IMR-90 (cell line): ENCODE measurements at regions not wholly inside any gene's neighbourhood (a gene's known extent, or its start where the extent isn't known, plus 50 kb on each side); places are given as distances from the start of the nearest gene placed in this dataset.
"Not testable (repeated sequence)": the region's sequence is repeated elsewhere in the genome, so short reads cannot be mapped to it uniquely, and the experiment has no call there.

Experiments
- ATAC-seq: fragments of 200-7000 bp; cut with Tn5 transposase; 2 replicates; pipeline ENCODE4 v1.9.1; 2020; ENCODE audit warnings: low read depth, mild to moderate bottlenecking, moderate library complexity
- BruUV-seq: library from RNA; stranded (reverse); fragments of 400-500 nt; replicated peaks from 2 replicates; lab custom pipeline; 2021; lab: Mats Ljungman, UMichigan
- CTCF ChIA-PET: fragments of 300-600 bp; formaldehyde crosslinking; extraction: SDS; loops from one replicate; lab custom pipeline; 2021; ENCODE audit warnings: antibody characterized with exemption; lab: Yijun Ruan, JAX
- POLR2A ChIA-PET: fragments of 300-600 bp; sonication (Branson Sonifier 250); formaldehyde crosslinking; loops from one replicate; lab custom pipeline; 2022; ENCODE audit warnings: antibody characterized with exemption; ENCODE audit not compliant: unreplicated experiment; lab: Charles Lee
- DNase-seq: peaks from one replicate; pipeline ENCODE4 v3.0.0; 2013
- H2AFZ ChIP-seq: replicated peaks from 2 replicates; pipeline ENCODE3; 2013; ENCODE audit warnings: low read length, mild to moderate bottlenecking; ENCODE audit not compliant: poor library complexity
- H2AK5ac ChIP-seq: 2 replicates; pipeline ENCODE4 v1.6.1; 2013; ENCODE audit warnings: low read depth, low read length, inconsistent platforms
- H2AK9ac ChIP-seq: replicated peaks from 2 replicates; pipeline ENCODE3; 2013; ENCODE audit warnings: mild to moderate bottlenecking, low read depth, low read length, moderate library complexity; ENCODE audit not compliant: poor library complexity
- H2BK120ac ChIP-seq: 2 replicates; pipeline ENCODE4 v1.6.1; 2013; ENCODE audit warnings: low read depth, low read length, inconsistent platforms
- H2BK15ac ChIP-seq: 3 replicates; pipeline ENCODE4 v1.6.1; 2013; ENCODE audit warnings: low read depth, low read length, inconsistent platforms
- H2BK20ac ChIP-seq: 2 replicates; pipeline ENCODE4 v1.6.1; 2013; ENCODE audit warnings: low read depth, mild to moderate bottlenecking, inconsistent platforms, low read length, moderate library complexity
- H2BK5ac ChIP-seq: 2 replicates; pipeline ENCODE4 v1.6.1; 2013; ENCODE audit warnings: mild to moderate bottlenecking, low read depth, low read length, inconsistent platforms; ENCODE audit not compliant: poor library complexity, severe bottlenecking
- H3K14ac ChIP-seq: replicated peaks from 2 replicates; pipeline ENCODE4 v1.6.1; 2013; ENCODE audit warnings: low read depth, low read length, inconsistent platforms
- H3K18ac ChIP-seq: 2 replicates; pipeline ENCODE4 v1.6.1; 2013; ENCODE audit warnings: low read depth, low read length, control low read depth
- H3K23ac ChIP-seq: 2 replicates; pipeline ENCODE4 v1.6.1; 2013; ENCODE audit warnings: low read depth, low read length, inconsistent platforms
- H3K27ac ChIP-seq: 2 replicates; pipeline ENCODE4 v1.5.1; 2013; ENCODE audit warnings: mild to moderate bottlenecking, control low read depth, low read length; ENCODE audit not compliant: insufficient read depth
- H3K27me3 ChIP-seq: 2 replicates; pipeline ENCODE4 v1.6.1; 2013; ENCODE audit warnings: low read length; ENCODE audit not compliant: control insufficient read depth, insufficient read depth
- H3K36me3 ChIP-seq: 2 replicates; pipeline ENCODE4 v1.6.1; 2013; ENCODE audit warnings: low read length, mixed read lengths; ENCODE audit not compliant: control insufficient read depth, insufficient read depth
- H3K4ac ChIP-seq: 2 replicates; pipeline ENCODE4 v1.6.1; 2013; ENCODE audit warnings: low read depth, low read length, inconsistent platforms
- H3K4me1 ChIP-seq: 2 replicates; pipeline ENCODE4 v1.6.1; 2013; ENCODE audit warnings: low read length, mixed read lengths; ENCODE audit not compliant: control insufficient read depth, insufficient read depth
- H3K4me2 ChIP-seq: 2 replicates; pipeline ENCODE4 v1.6.1; 2013; ENCODE audit warnings: low read depth, mild to moderate bottlenecking, control low read depth, low read length, moderate library complexity
- H3K4me3 ChIP-seq: 2 replicates; pipeline ENCODE4 v1.5.1; 2013; ENCODE audit warnings: low read depth, mild to moderate bottlenecking, control low read depth, low read length, moderate library complexity; ENCODE audit not compliant: insufficient read depth
- H3K56ac ChIP-seq: 2 replicates; pipeline ENCODE4 v1.6.1; 2013; ENCODE audit warnings: low read length, inconsistent platforms; ENCODE audit not compliant: insufficient read depth; ENCODE audit errors: extremely low read depth
- H3K79me1 ChIP-seq, 2 experiments: 2 replicates each; pipeline ENCODE4 v1.6.1; 2013; ENCODE audit warnings: low read length in 2 of 2, inconsistent platforms in 1 of 2, low read depth in 1 of 2
- H3K9ac ChIP-seq: 2 replicates; pipeline ENCODE4 v1.6.1; 2013; ENCODE audit warnings: low read depth, low read length, control low read depth
- H3K9me1 ChIP-seq: 2 replicates; pipeline ENCODE4 v1.6.1; 2013; ENCODE audit warnings: low read length, inconsistent platforms; ENCODE audit not compliant: insufficient read depth
- H3K9me3 ChIP-seq: 2 replicates; pipeline ENCODE4 v1.6.1; 2013; ENCODE audit warnings: low read length; ENCODE audit not compliant: control insufficient read depth, insufficient read depth
- H4K20me1 ChIP-seq: 2 replicates; pipeline ENCODE4 v1.6.1; 2013; ENCODE audit warnings: low read length, inconsistent platforms; ENCODE audit not compliant: insufficient read depth
- H4K5ac ChIP-seq: 2 replicates; pipeline ENCODE4 v1.6.1; 2013; ENCODE audit warnings: mild to moderate bottlenecking, low read depth, low read length, control low read depth
- H4K8ac ChIP-seq, 2 experiments: 2 replicates each; pipeline ENCODE4 v1.6.1; 2013; ENCODE audit warnings: low read depth in 2 of 2, low read length in 2 of 2, control low read depth in 1 of 2, inconsistent platforms in 1 of 2
- H4K91ac ChIP-seq: 2 replicates; pipeline ENCODE4 v1.6.1; 2013; ENCODE audit warnings: low read depth, low read length, inconsistent platforms; ENCODE audit not compliant: insufficient read depth
- WGBS, 2 experiments: methylation state at CpG; one replicate each; pipeline versions ENCODE4 v1.1.5 to v1.1.7; 2013; ENCODE audit warnings: missing lambda C conversion rate in 2 of 2; ENCODE audit not compliant: insufficient read length in 1 of 2; ENCODE audit errors: extremely low coverage in 2 of 2; 5-methylcytosine and 5-hydroxymethylcytosine counted together
- dilution Hi-C: fragments of 300-500 bp; cut with HindIII; formaldehyde crosslinking; loops from one replicate; pipeline ENCODE4 v1.14.3; 2018; ENCODE audit warnings: low sequenced_read_pairs; ENCODE audit not compliant: unreplicated experiment
- in situ Hi-C: fragments of 300-500 bp; cut with MboI; formaldehyde crosslinking; loops from 3 replicates; pipeline ENCODE4 v1.14.3; 2019; ENCODE audit warnings: low sequenced_read_pairs, inconsistent platforms, mixed read lengths
- intact Hi-C: fragments of 100-400 bp; cut with micrococcal nuclease; formaldehyde crosslinking; loops from 2 replicates; pipeline ENCODE4 v1.10.0; 2022

- H4K8ac ChIP-seq, H3K79me1 ChIP-seq, H3K9me3 ChIP-seq, H3K4me2 ChIP-seq, H2AK9ac ChIP-seq, H3K4me3 ChIP-seq, H4K91ac ChIP-seq, H2BK15ac ChIP-seq, CTCF ChIA-PET, ATAC-seq, H3K36me3 ChIP-seq, dilution Hi-C loops, H3K27ac ChIP-seq, H3K9me1 ChIP-seq, POLR2A ChIA-PET, H3K56ac ChIP-seq, H3K9ac ChIP-seq, H4K20me1 ChIP-seq, H3K27me3 ChIP-seq, H3K4me1 ChIP-seq, H4K5ac ChIP-seq, DNase-seq, BruUV-seq, H2AFZ ChIP-seq, H3K23ac ChIP-seq: not testable (repeated sequence)
- Histone ChIP-seq H2BK120ac (peak overlapping the region; percentile 79; the same call in 1 of the 2 replicates), H3K18ac (peak overlapping the region; percentile 36), H2BK20ac (peak overlapping the region; percentile 83; the same call in 1 of the 2 replicates), H3K4ac (peak overlapping the region; percentile 78), H2BK5ac (peak overlapping the region; percentile 32), H2AK5ac (0 out of 2 replicates have a peak overlapping the region, but pooled peaks have one; percentile 48), H3K14ac (peak overlapping the region; percentile 20; the same call in 1 of the 2 replicates)
- intact Hi-C loops: loop anchor here (5.0 to 10.0 kb wide), 3 partner anchors 160 to 493 kb away; no protein-coding TSS in a partner anchor
- in situ Hi-C loops: loop anchor here (10.0 kb wide), 1 partner anchor 743 kb away; the partner anchor contains the start of gene ZNF608
- no CpG with 5 or more reads among the region's 4 CpGs for WGBS, 2 experiments
Observed at GRCh38 chr5:125487652-125488051, 741.2 kb upstream of the ZNF608 start.
